Stimulated activated CD8-positive, alpha-beta memory T cell treated with anti-CD3 and anti-CD28 coated beads, Interleukin-15, amount 100 ng/mL, for 24 hours (primary cell): ENCODE measurements at regions not wholly inside any gene's neighbourhood (a gene's known extent, or its start where the extent isn't known, plus 50 kb on each side); places are given as distances from the start of the nearest gene placed in this dataset.
"Not testable (repeated sequence)": the region's sequence is repeated elsewhere in the genome, so short reads cannot be mapped to it uniquely, and the experiment has no call there.

Source experiments
- DNase-seq: peaks from one replicate; pipeline ENCODE4 v3.0.0-alpha.2; 2020; ENCODE audit warnings: low read depth

GRCh38 chr9:65418966-65419365, 134.0 kb upstream of the FOXD4L5 start:
- DNase-seq: not testable (repeated sequence)

DNA sequence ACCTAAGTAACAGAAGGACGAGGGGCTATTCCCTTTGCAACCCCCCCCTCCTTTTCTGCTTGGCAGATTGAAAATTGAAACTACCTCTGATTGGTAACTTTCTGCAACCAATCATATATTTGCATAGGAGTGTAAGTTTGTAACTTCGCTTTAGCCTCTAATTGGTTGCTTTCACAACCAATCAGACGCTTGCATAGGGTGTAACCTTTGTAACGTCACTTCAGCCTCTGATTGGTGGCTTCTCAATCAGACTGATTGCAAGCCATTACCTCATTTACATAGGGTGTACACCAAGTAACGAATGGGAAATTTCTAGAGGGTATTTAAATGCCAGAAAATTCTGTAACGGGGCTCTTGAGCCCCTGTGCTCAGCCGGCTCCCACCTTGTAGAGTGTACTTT, 131.9 kb upstream of the FOXD4L5 start:
- not testable (repeated sequence) for DNase-seq

GRCh38 chr9:65414249-65414648, 129.2 kb upstream of the FOXD4L5 start:
- DNase-seq: not testable (repeated sequence)

DNA sequence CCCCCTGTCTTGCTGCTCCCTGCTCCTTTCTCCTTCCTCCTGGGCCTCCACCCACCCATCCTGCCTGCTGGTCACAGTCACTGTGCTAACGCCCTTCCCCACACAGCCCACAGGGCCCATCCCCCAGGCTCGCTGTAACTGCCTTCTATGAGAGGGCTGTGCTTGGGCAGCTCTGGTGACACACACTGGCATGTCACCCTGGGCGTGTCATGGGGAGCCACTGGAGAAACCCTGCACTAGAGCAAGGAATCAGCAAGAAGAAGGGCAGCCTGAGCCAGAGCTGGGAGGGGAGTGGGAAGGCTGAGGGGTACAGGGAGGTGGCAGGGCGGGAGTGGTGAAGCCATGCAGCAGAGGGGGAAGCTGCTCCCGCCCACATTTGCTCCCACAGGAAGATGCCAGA, 128.4 kb upstream of the FOXD4L5 start:
- not testable (repeated sequence) for DNase-seq

DNA sequence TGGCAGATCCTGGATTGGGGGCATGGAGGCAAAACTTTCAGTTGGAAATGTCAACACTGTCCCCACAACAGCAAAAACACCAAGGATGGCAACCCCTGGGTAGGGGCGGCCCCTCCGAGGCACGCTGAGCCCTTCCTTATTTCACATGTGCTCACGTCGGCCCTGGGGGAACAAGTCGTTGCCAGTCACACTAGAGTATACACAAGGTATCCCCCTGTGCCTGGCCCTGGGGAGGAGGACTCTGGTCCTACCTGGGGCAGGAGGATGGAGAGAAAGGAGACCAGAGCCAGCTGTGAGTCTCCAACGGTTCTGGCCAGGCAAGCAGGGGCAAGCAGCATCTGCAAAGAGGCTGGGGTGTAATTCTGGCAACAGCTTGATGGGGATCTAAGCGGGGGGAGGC, 126.9 kb upstream of the FOXD4L5 start:
- DNase-seq: no peak

DNA sequence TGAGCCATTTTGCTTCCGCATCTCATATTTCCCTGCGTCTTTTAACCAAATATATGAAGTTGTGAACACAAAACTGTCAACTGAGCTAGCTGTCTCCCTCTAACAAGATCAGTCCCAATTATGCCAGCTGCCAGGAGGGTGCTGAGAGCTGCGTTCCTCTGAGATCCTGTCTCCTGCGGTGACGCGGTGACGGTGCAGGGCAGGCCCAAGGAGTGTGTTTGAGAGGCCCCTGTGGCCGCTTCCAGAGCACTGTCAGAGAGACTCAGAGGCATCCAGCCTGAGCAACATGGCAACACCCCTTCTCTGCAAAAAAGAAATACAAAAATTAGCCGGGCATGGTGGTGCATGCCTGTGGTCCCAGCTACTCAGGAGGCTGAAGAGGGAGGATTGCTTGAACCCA, 126.3 kb upstream of the FOXD4L5 start:
- DNase-seq: no peak

DNA sequence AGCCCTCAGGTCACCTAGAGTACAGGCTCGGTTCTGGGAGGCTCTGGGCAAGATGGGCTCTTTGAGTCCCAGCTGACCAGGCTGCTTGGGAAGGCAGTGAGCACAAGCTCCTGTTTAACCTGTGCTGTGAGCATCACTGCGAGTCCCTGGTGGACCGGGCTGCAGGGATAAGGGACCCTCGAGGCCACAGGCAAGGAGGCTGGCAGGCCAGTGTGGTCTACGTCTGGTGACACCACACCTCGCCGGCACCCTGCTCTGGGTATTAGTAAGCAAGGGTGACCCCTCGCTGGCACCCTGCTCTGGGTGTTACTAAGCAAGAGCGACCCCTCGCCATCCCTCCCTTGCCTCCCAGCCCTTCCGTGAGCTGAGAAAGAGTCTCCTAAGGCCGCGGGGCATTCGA, 125.9 kb upstream of the FOXD4L5 start:
- DNase-seq: no peak

GRCh38 chr9:65409471-65409980, 124.5 kb upstream of the FOXD4L5 start:
- no peak for DNase-seq

DNA sequence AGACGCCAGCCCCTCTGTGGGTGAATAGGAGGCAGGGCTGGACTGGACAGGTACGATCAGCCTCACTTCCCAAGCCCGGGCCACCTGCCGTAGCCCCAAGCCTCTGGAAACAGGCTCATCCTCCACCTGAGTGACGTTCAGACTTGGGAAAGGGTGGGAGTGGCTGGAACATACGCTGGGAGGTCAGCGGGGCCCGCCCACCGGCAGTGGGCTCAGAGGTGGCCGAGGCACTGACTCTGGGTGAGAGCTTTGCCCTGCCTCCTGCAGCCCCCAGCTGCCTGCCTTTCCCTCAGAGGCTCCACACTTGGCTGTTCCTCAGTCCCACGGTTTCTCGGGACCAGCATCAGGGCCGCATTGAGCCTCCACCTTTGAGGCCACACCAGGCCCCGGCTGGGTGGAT, 123.8 kb upstream of the FOXD4L5 start:
- not testable (repeated sequence) for DNase-seq

- not testable (repeated sequence) for DNase-seq
These were observed 121.6 kb upstream of the FOXD4L5 start for GRCh38 chr9:65406625-65407024.

GRCh38 chr9:65405766-65406165, 120.8 kb upstream of the FOXD4L5 start:
- not testable (repeated sequence) for DNase-seq

DNA sequence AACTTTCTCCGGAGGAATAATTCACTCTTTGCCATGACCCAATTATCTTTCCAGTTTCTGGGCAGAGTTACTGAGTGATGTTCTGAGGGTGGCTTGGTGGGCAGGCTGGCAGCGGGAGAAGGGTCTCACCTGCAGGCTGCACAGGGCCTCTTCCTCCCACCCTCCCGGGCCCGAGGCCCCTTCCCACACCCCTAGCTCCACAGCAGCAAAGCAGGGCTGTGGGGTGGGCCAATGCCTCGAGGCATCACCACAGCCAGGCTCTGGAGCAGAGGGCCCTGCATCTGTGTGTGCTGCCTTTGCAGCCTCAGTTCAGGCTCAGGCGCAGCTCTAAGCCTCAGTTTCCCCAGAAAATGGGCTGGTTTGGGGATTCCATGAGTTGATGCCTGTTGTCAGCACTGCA, 120.2 kb upstream of the FOXD4L5 start:
- DNase-seq: no peak

- no peak for DNase-seq
These were observed 119.4 kb upstream of the FOXD4L5 start for GRCh38 chr9:65404232-65405006.

DNA sequence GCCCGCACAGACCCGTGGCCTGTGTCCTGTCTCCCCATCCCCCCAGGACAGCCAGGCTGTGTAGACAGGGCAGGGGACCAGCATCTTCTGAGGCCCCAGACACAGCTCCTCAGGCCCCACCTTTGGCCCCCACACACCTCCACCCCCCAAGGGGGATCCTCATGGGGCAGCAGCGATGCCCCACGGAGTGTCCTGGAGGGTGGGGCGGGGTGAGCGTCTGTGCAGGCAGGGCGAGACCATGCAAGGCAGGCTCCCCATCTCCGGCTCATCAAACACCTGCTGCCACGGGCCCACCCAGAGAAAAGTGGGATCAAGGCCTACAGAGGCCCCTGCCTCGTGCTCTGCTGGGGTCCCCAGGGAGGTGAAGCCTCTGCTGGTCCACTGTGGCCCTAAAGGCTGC, 118.7 kb upstream of the FOXD4L5 start:
- no peak for DNase-seq

DNA sequence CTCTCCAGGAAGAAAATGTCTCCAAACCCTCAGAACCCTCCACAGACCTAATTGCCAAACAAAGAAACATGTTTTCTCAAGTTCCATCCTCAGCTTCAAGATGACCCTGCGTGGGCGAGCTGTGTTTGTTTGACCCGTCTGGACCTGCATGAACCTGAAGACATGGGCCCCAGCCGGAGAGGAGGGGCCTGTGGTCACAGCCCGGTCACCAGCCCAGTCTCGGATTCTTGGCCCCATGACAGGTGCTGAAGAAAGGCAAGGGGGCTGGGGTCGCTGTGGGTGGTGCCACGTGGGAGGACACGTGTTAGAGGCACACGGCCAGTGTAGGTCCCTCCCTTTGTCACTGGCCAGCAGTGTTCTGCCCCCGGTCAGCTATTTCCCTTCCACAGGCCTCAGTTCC, 118.1 kb upstream of the FOXD4L5 start:
- not testable (repeated sequence) for DNase-seq

GRCh38 chr9:65402206-65402870, 117.3 kb upstream of the FOXD4L5 start:
- not testable (repeated sequence) for DNase-seq

GRCh38 chr9:65401456-65402045, 116.5 kb upstream of the FOXD4L5 start:
- not testable (repeated sequence) for DNase-seq

DNA sequence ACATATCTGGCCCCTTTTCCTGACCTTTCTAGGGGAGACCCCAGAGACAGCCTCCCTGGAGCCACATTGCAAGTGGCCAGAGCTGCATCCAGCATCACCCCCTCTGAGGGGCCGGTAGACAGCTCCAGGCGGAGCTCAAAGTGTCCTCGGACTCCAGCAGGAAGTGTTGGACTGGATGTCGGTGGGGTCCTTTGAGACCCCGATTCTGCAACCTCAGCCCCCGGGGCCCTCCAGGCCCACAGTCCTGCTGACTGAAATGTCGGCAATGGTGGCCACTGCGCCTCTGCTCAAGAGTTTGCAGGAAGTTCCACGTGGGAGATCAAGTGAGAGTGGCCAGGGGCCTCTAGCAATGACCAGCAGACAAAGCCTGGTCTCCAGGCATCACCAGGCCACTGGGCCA, 115.9 kb upstream of the FOXD4L5 start:
- no peak for DNase-seq

DNA sequence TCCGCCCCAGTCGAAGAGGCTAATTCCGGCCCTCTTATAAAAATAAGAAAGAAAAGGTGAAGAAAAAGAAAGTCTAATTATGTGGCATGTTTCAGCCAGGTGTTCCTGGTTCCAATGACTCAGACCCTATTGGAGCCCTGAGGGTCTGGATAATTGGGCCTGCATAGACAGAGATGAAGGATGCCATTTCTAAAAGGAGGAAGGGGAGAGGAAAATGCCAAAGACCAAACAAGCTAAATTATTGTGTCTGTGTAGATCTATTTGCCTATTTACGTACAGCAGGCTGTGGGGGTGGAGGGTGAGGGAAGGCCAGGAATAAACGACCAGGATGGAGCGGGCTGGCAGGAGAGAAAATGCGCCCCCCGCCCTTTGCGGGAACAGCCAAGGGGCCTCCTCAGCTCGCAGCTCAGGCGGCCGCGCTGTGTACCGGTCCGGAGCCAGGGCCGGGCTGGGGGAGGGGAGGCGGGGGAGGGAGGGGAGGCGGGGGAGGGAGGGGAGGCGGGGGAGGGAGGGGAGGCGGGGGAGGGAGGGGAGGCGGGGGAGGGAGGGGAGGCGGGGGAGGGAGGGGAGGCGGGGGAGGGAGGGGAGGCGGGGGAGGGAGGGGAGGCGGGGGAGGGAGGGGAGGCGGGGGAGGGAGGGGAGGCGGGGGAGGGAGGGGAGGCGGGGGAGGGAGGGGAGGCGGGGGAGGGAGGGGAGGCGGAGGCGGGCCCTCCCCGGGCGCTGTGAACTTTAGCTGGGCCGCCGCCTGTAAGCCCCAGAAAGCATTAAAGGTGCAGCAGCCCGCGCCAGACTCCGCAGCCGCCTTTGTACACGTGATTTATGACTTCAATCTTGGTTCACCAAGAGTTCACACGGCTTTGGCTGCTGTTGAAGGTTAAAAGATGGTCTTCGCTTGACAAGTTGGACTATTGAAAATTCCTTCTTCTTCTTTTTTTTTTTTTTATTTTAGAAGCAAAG, 113.0 kb upstream of the FOXD4L5 start:
- not testable (repeated sequence) for DNase-seq

DNA sequence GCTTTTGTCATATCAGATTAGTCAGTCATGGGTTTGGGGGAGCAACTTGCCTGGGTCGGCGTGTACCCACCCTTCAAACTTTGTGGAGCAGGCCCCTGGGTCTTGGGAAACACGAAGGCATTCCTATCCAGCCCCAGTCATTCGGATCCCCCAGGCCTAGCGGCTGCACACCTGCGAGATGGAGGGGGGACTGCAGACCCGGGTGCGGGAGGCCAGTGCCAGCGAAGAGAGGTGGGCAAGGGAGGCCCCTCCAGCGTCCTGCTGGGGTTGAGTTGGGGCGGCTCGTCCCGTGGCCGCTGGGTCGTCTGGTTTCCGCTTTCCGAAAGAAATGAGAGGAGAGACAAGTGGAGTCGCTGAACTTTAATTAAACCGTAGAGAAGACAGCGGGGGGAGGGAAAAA, 112.2 kb upstream of the FOXD4L5 start:
- not testable (repeated sequence) for DNase-seq

GRCh38 chr9:65396601-65397000, 111.6 kb upstream of the FOXD4L5 start:
- not testable (repeated sequence) for DNase-seq

DNA sequence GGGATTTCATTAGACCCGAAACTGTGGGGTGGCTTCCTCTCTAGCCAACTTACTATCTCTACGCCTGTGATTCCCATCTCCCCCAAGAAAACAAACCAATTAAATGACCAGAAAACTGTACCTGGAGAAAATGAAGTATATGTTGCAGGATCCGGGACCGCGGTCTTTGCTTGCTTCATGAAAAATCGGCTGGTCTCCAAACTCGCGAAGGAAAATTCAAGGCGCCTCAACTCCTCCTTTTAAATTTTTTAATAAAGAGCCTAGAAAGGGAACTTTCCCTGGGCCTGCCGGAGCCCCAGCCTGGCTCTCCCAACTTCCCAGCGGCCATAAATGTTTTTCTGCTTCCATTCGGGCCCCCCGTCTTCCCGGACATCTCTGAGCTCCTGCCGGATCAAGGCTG, 110.8 kb upstream of the FOXD4L5 start:
- DNase-seq: not testable (repeated sequence)
